Body of pancreas (tissue), 4 donors: ENCODE measurements at regions not wholly inside any gene's neighbourhood (a gene's known extent, or its start where the extent isn't known, plus 50 kb on each side); places are given as distances from the start of the nearest gene placed in this dataset.

Experiments
- POLR2A ChIP-seq, 3 donors: fragments of 450-650 bp; IDR thresholded peaks; one replicate each; pipeline ENCODE4 v1.6.1; 2016; ENCODE audit warnings: antibody characterized with exemption in 3 of 3, mild to moderate bottlenecking in 2 of 3
- TF ChIP-seq, protein P1 (sequence below), 7 experiments: fragments of 450-650 bp in 4 of 7; fragments of 200-600 bp in 3 of 7; sonication (generic) in 3 of 7; IDR thresholded peaks; one replicate each; pipeline ENCODE4 v1.5.1; 2016 to 2019; ENCODE audit warnings: antibody characterized with exemption in 7 of 7

DNA sequence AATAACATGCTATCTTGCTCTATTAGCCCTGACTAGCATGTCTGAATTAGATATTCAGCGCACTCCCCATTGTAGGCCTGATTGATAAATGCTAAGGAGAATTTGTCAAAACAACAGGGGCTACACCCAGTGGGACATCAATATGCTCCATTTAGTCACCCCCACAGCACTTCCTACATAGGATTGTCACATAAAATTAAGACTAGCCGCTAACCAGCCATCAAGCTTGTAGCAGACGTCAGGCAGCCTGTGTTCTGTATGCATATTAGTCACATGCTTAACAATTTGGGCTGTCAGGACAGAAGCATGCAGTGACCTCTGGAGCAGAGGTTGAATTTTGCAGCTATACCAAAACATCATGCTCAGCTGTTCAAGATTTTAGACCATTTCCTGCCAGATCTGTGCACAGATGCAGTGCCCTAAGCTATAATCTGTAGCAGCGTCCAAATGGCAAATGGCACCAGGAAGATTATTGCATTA lies 197.4 kb upstream of the ISL1 start:
- TF ChIP-seq POLR2A (IDR thresholded peaks at IDR 0.05) = no peak
- TF ChIP-seq, protein P1, sequence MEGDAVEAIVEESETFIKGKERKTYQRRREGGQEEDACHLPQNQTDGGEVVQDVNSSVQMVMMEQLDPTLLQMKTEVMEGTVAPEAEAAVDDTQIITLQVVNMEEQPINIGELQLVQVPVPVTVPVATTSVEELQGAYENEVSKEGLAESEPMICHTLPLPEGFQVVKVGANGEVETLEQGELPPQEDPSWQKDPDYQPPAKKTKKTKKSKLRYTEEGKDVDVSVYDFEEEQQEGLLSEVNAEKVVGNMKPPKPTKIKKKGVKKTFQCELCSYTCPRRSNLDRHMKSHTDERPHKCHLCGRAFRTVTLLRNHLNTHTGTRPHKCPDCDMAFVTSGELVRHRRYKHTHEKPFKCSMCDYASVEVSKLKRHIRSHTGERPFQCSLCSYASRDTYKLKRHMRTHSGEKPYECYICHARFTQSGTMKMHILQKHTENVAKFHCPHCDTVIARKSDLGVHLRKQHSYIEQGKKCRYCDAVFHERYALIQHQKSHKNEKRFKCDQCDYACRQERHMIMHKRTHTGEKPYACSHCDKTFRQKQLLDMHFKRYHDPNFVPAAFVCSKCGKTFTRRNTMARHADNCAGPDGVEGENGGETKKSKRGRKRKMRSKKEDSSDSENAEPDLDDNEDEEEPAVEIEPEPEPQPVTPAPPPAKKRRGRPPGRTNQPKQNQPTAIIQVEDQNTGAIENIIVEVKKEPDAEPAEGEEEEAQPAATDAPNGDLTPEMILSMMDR (IDR thresholded peaks at IDR 0.05) = no peak
